GM21576 (cell line): ENCODE measurements at regions not wholly inside any gene's neighbourhood (a gene's known extent, or its start where the extent isn't known, plus 50 kb on each side); places are given as distances from the start of the nearest gene placed in this dataset.
A peak's percentile ranks its signal among the peaks of the same experiment; 100 is the strongest.

Experiments used
- ATAC-seq: cut with Tn5 transposase; IDR thresholded peaks from one replicate; pipeline ENCODE4 v1.9.1; 2021; ENCODE audit warnings: mild to moderate bottlenecking, moderate library complexity; ENCODE audit not compliant: unreplicated experiment

GRCh38 chr1:87863317-87863716 lies 534.6 kb downstream of the LMO4 start:
- ATAC-seq = no peak

GRCh38 chr1:87864676-87865075 lies 536.0 kb downstream of the LMO4 start:
- ATAC-seq = peak; percentile 68

- no peak for ATAC-seq
Observed at GRCh38 chr1:87866416-87866815, 537.7 kb downstream of the LMO4 start.

GRCh38 chr1:87867626-87868025 lies 538.9 kb downstream of the LMO4 start:
- ATAC-seq = no peak

- ATAC-seq = no peak
Observed at GRCh38 chr1:87869567-87869966, 540.9 kb downstream of the LMO4 start.

GRCh38 chr1:87872189-87872588 lies 543.5 kb downstream of the LMO4 start:
- ATAC-seq = peak; percentile 60

- ATAC-seq = no peak
Observed at GRCh38 chr1:87872692-87873091, 544.0 kb downstream of the LMO4 start.

- no peak for ATAC-seq
Observed at GRCh38 chr1:87878873-87879272, 550.2 kb downstream of the LMO4 start.

GRCh38 chr1:87880098-87880760 lies 551.5 kb downstream of the LMO4 start:
- ATAC-seq = no peak

- ATAC-seq = no peak
Observed at GRCh38 chr1:87880764-87881163, 552.1 kb downstream of the LMO4 start.

- ATAC-seq = no peak
Observed at GRCh38 chr1:87883906-87884305, 555.2 kb downstream of the LMO4 start.

GRCh38 chr1:87884581-87884980 lies 555.9 kb downstream of the LMO4 start:
- ATAC-seq = no peak

GRCh38 chr1:87885278-87886025 lies 556.8 kb downstream of the LMO4 start:
- ATAC-seq = no peak

- ATAC-seq = no peak
Observed at GRCh38 chr1:87887100-87887499, 558.4 kb downstream of the LMO4 start.

GRCh38 chr1:87888446-87888845 lies 559.8 kb downstream of the LMO4 start:
- ATAC-seq = no peak

GRCh38 chr1:87894062-87894461 lies 565.4 kb downstream of the LMO4 start:
- no peak for ATAC-seq

GRCh38 chr1:87897481-87897880 lies 568.8 kb downstream of the LMO4 start:
- ATAC-seq = no peak

GRCh38 chr1:87898431-87898830 lies 569.8 kb downstream of the LMO4 start:
- ATAC-seq = no peak

GRCh38 chr1:87899017-87899416 lies 570.3 kb downstream of the LMO4 start:
- ATAC-seq = no peak

- ATAC-seq = no peak
Observed at GRCh38 chr1:87899746-87900145, 571.1 kb downstream of the LMO4 start.

- peak; percentile 50 for ATAC-seq
Observed at GRCh38 chr1:87902830-87903229, 574.1 kb downstream of the LMO4 start.

- no peak for ATAC-seq
Observed at GRCh38 chr1:87903242-87903641, 574.6 kb downstream of the LMO4 start.

GRCh38 chr1:87904651-87905050 lies 576.0 kb downstream of the LMO4 start:
- no peak for ATAC-seq
